SK-N-SH treated with all-trans-retinoic acid at 6 μM for 48 hours (cell line): ENCODE measurements at regions not wholly inside any gene's neighbourhood (a gene's known extent, or its start where the extent isn't known, plus 50 kb on each side); places are given as distances from the start of the nearest gene placed in this dataset.

Experiments used
- ATAC-seq: fragments of 200-7000 bp; cut with Tn5 transposase; 3 replicates; pipeline ENCODE4 v1.9.1; 2020; ENCODE audit warnings: mild to moderate bottlenecking, moderate library complexity
- BACH2 ChIP-seq: fragments of 250-450 bp; sonication (Bioruptor Pico); IDR thresholded peaks from 2 replicates; pipeline ENCODE4 v1.9.0; 2021; ENCODE audit warnings: mild to moderate bottlenecking, borderline replicate concordance
- CREB5 ChIP-seq: fragments of 250-450 bp; sonication (Bioruptor Pico); IDR thresholded peaks from 2 replicates; pipeline ENCODE4 v1.5.1; 2020; ENCODE audit warnings: low read depth, mild to moderate bottlenecking, moderate library complexity
- CSDC2 ChIP-seq: fragments of 250-450 bp; sonication (Bioruptor Pico); IDR thresholded peaks from 2 replicates; pipeline ENCODE4 v1.5.0; 2020; ENCODE audit warnings: mild to moderate bottlenecking, moderate library complexity
- ESRRG ChIP-seq: fragments of 250-450 bp; sonication (Bioruptor Pico); IDR thresholded peaks from 2 replicates; pipeline ENCODE4 v1.6.1; 2021; ENCODE audit warnings: mild to moderate bottlenecking
- GLIS3 ChIP-seq: fragments of 250-450 bp; sonication (Bioruptor Pico); IDR thresholded peaks from 2 replicates; pipeline ENCODE4 v1.5.0; 2020; ENCODE audit warnings: mild to moderate bottlenecking, moderate library complexity
- ISL1 ChIP-seq: fragments of 250-450 bp; sonication (Bioruptor Pico); IDR thresholded peaks from 2 replicates; pipeline ENCODE4 v2.1.2; 2022; ENCODE audit warnings: mild to moderate bottlenecking, moderate library complexity
- OSR1 ChIP-seq: fragments of 250-450 bp; sonication (Bioruptor Pico); IDR thresholded peaks from 2 replicates; pipeline ENCODE4 v1.8.0; 2022; ENCODE audit warnings: moderate library complexity, mild to moderate bottlenecking, inconsistent platforms
- PATZ1 ChIP-seq: fragments of 250-450 bp; sonication (Bioruptor Pico); IDR thresholded peaks from 2 replicates; pipeline ENCODE4 v1.8.0; 2020; ENCODE audit warnings: mild to moderate bottlenecking, moderate library complexity, borderline replicate concordance
- PPARA ChIP-seq: fragments of 250-450 bp; sonication (Bioruptor Pico); IDR thresholded peaks from 2 replicates; pipeline ENCODE4 v1.5.0; 2020; ENCODE audit warnings: mild to moderate bottlenecking, borderline replicate concordance
- RARB ChIP-seq: fragments of 250-450 bp; sonication (Bioruptor Pico); IDR thresholded peaks from 2 replicates; pipeline ENCODE4 v1.8.0; 2021; ENCODE audit warnings: mild to moderate bottlenecking, moderate library complexity
- TCF4 ChIP-seq: fragments of 250-450 bp; sonication (Bioruptor Pico); IDR thresholded peaks from 2 replicates; pipeline ENCODE4 v1.8.0; 2021; ENCODE audit warnings: mild to moderate bottlenecking, moderate library complexity, borderline replicate concordance
- TOX ChIP-seq: fragments of 250-450 bp; sonication (Bioruptor Pico); IDR thresholded peaks from 2 replicates; pipeline ENCODE4 v1.8.0; 2021; ENCODE audit warnings: mild to moderate bottlenecking, moderate library complexity, borderline replicate concordance
- TSHZ2 ChIP-seq: fragments of 250-450 bp; sonication (Bioruptor Pico); IDR thresholded peaks from 2 replicates; pipeline ENCODE4 v1.5.0; 2020; ENCODE audit warnings: mild to moderate bottlenecking, moderate library complexity
- ZFP3 ChIP-seq: fragments of 250-450 bp; sonication (Bioruptor Pico); IDR thresholded peaks from 2 replicates; pipeline ENCODE4 v1.5.0; 2020; ENCODE audit warnings: mild to moderate bottlenecking, moderate library complexity
- ZNF565 ChIP-seq: fragments of 450-650 bp; formaldehyde crosslinking; conservative IDR thresholded peaks from 2 replicates; pipeline ENCODE4 v1.5.0; 2020; ENCODE audit warnings: low read depth, mild to moderate bottlenecking, moderate library complexity
- ZNF70 ChIP-seq: fragments of 450-650 bp; formaldehyde crosslinking; IDR thresholded peaks from 2 replicates; pipeline ENCODE4 v1.5.0; 2020; ENCODE audit warnings: mild to moderate bottlenecking, moderate library complexity
- ZNF8 ChIP-seq: fragments of 450-650 bp; formaldehyde crosslinking; IDR thresholded peaks from 2 replicates; pipeline ENCODE4 v1.5.0; 2020; ENCODE audit warnings: mild to moderate bottlenecking, moderate library complexity
- TF ChIP-seq, protein P1 (sequence below): fragments of 250-450 bp; sonication (Bioruptor Pico); IDR thresholded peaks from 2 replicates; pipeline ENCODE4 v1.8.0; 2021; ENCODE audit warnings: low read depth, mild to moderate bottlenecking, moderate library complexity, borderline replicate concordance
- TF ChIP-seq, protein P2 (sequence below): fragments of 250-450 bp; sonication (Bioruptor Pico); IDR thresholded peaks from 2 replicates; pipeline ENCODE4 v1.5.1; 2021; ENCODE audit warnings: mild to moderate bottlenecking, moderate library complexity

- no peak for ATAC-seq
Observed at GRCh38 chrX:17294561-17294960, 80.4 kb upstream of the NHS start.

GRCh38 chrX:17295791-17296190 lies 79.2 kb upstream of the NHS start:
- TF ChIP-seq TOX (CRISPR knock-in tag) = no peak
- TF ChIP-seq GLIS3 (CRISPR knock-in tag) = no peak
- no peak for TF ChIP-seq ZNF565 (CRISPR knock-in tag)
- no peak for TF ChIP-seq CREB5 (CRISPR knock-in tag)
- no peak for TF ChIP-seq RARB (CRISPR knock-in tag)
- TF ChIP-seq BACH2 = no peak
- no peak for TF ChIP-seq PPARA (CRISPR knock-in tag)
- no peak for TF ChIP-seq OSR1 (CRISPR knock-in tag)
- TF ChIP-seq ISL1 = no peak
- no peak for TF ChIP-seq ZFP3 (CRISPR knock-in tag)
- TF ChIP-seq, protein P1, sequence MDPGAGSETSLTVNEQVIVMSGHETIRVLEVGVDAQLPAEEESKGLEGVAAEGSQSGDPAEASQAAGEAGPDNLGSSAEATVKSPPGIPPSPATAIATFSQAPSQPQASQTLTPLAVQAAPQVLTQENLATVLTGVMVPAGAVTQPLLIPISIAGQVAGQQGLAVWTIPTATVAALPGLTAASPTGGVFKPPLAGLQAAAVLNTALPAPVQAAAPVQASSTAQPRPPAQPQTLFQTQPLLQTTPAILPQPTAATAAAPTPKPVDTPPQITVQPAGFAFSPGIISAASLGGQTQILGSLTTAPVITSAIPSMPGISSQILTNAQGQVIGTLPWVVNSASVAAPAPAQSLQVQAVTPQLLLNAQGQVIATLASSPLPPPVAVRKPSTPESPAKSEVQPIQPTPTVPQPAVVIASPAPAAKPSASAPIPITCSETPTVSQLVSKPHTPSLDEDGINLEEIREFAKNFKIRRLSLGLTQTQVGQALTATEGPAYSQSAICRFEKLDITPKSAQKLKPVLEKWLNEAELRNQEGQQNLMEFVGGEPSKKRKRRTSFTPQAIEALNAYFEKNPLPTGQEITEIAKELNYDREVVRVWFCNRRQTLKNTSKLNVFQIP = no peak
- no peak for TF ChIP-seq TCF4 (CRISPR knock-in tag)
- TF ChIP-seq ESRRG (CRISPR knock-in tag) = no peak
- TF ChIP-seq, protein P2, sequence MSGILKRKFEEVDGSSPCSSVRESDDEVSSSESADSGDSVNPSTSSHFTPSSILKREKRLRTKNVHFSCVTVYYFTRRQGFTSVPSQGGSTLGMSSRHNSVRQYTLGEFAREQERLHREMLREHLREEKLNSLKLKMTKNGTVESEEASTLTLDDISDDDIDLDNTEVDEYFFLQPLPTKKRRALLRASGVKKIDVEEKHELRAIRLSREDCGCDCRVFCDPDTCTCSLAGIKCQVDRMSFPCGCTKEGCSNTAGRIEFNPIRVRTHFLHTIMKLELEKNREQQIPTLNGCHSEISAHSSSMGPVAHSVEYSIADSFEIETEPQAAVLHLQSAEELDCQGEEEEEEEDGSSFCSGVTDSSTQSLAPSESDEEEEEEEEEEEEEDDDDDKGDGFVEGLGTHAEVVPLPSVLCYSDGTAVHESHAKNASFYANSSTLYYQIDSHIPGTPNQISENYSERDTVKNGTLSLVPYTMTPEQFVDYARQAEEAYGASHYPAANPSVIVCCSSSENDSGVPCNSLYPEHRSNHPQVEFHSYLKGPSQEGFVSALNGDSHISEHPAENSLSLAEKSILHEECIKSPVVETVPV = no peak
- no peak for TF ChIP-seq ZNF8
- no peak for TF ChIP-seq CSDC2 (CRISPR knock-in tag)
- no peak for TF ChIP-seq ZNF70 (CRISPR knock-in tag)
- no peak for ATAC-seq

More at GRCh38 chrX:17294561-17294960, 80.4 kb upstream of the NHS start:
- TF ChIP-seq TCF4 (CRISPR knock-in tag) = no peak
- no peak for TF ChIP-seq ZNF565 (CRISPR knock-in tag)
- no peak for TF ChIP-seq TSHZ2 (CRISPR knock-in tag)
- TF ChIP-seq, protein P2 = no peak
- no peak for TF ChIP-seq BACH2
- TF ChIP-seq PATZ1 (CRISPR knock-in tag) = no peak
- no peak for TF ChIP-seq RARB (CRISPR knock-in tag)
- TF ChIP-seq, protein P1 = no peak
- no peak for TF ChIP-seq OSR1 (CRISPR knock-in tag)
